ENCODE measurements at regions not wholly inside any gene's neighbourhood (a gene's known extent, or its start where the extent isn't known, plus 50 kb on each side); places are given as distances from the start of the nearest gene placed in this dataset.

GRCh38 chr2:41870265-41870585, 177.6 kb upstream of the PKDCC start:
- DNase-seq = no peak

GRCh38 chr2:41871080-41871479, 176.7 kb upstream of the PKDCC start:
- DNase-seq = no peak

GRCh38 chr2:41872646-41873045, 175.2 kb upstream of the PKDCC start:
- no peak for DNase-seq

GRCh38 chr2:41873102-41874031, 174.5 kb upstream of the PKDCC start:
- DNase-seq = no peak

DNA sequence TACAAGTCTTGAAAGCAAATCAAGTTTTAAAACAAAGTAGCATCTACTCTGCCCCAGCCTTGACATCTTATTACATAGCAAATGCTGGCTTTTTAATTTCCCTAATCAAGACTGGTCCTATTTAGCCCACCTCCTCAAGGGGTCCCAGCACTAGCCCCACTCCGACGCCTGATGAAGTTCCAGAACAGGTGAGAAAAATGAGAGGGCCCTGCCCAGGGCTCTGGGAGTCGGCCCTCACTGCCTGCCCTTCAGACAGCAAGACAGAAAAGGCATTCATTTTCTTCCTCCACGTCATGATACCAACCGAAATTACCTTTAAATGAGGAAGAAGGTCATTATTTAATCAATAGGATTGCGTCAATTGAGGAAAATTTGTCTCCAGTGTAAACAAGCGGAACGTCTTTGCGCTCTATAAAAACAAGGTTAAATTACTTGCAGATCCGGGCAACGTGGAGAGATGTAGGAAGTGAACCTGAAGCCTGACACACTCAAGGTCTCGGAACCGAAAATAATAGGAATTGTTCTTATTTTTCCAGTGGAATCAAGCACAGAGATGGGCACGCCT, 170.6 kb upstream of the PKDCC start:
- no peak for DNase-seq

DNA sequence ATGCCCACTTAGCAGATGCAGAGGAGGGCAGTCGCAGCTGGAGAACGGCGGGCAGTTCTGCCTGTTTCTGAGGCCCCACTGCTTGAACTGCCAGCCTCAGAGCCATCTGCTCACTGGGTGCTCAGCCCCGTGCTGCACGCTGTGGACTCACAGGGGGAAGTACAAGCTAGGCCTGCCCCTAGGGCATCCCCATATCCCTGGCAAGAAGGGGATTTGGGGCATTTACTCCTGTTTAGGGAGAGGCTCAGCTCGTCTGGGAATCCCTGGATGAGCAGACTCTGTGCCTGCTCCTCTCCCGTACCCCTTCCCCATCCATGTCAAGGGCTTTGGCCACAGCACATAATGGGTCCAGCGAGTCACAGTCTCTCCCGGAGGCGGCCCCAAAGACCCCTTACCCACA, 169.8 kb upstream of the PKDCC start:
- no peak for DNase-seq

DNA sequence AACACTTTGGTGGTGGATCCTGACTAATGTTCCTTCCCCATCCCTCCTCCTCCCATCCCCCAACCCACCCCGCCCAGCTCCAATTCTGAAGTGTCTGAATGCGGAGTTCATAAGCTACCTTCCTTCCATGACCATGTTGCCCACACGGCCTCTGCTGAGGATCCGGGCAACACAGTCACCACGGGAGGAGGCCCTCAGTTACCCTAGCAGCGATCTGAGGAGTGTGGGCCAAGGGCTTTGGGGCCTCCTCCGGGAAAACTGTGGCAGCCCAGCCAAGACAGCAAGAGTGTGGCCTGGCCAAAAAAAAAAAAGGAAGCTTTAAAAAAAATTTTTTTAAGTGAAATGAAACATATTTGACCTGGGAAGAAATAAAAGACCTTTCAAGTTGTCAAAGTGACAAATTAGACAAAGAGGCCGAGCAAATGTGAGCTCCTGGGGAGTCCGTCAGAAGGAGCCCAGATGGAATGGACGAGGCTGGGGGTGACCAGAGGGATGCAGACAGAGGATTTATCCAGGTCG, 169.0 kb upstream of the PKDCC start:
- DNase-seq = no peak

DNA sequence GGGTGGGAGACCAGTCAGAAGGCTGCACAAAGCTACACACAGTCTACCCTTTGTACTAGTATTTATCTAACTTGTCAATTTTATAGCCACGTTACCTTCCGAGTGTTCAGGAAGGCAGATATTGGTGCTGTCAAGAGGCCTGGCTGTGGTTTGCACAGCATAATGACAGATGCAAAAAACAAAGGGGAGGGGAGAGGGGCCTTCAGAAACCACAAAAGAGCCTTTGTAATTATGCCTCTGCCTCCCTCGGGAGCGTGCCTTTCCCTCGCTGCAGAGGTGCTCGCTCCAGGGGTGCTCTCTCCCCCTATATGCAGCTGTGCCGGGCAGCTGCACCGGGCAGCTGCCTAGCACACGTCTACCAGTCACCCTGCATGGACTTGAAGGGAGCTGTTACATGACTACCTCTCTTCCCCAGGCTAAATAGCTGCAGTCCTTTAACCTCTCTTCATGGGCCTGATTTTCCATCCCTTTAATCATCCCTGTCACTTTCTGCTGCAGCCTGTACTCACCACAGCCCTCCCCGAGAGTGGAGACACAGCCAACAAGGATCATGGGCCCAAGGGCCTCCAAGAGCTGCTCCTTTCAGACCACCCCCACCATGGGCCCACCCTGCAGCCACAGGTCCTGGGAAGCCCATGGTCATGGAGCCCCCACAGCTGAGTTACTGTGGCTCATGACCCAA, 168.4 kb upstream of the PKDCC start:
- DNase-seq = no peak

- no peak for DNase-seq
Measured at GRCh38 chr2:41880561-41881243, 167.1 kb upstream of the PKDCC start.

- no peak for DNase-seq
Measured at GRCh38 chr2:41881249-41881648, 166.6 kb upstream of the PKDCC start.

- DNase-seq = no peak
Measured at GRCh38 chr2:41884718-41885117, 163.1 kb upstream of the PKDCC start.

DNA sequence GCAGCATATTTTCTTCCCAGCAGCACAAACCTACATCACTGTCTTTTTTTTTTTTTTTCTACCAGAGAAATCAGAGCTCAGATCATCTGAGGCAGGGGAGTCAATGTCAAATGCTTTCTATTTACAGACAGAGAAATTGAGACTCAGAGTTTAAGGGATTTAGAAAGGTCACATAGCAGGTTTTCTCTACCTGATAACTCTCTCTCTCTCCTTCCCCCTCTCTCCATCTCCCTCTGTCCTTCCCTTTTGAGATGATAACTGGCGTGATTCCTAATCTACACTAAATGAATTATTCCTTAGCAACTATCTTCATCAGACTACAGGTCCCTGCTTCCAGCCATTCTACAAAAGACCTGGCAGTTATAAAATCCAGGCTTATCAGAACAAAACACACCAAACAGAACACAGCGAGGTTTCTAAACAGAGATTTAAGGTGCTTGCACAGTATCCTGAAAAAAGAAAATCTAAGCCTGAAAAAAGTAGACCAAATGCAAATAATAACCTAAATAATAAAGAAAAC, 161.6 kb upstream of the PKDCC start:
- no peak for DNase-seq

DNA sequence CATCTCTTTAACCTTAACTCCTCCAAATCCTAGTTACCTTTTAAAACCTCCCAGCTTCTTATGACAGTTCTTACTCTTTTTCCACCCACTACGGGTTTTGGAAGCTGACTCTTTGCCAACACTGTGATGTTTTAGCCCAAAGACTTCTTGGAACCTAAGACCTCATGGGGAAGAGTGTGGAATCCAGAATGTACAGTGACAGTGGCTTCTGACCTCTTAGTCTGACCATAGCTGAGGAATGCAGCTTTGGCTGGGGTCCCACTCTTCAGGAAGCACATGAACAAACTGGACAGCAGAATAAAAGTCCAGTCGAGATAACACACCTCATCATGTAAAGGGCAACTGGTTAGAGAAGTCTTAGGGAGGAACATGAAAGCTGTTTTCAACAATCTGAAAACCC, 161.1 kb upstream of the PKDCC start:
- no peak for DNase-seq

- no peak for DNase-seq
Measured at GRCh38 chr2:41890341-41890740, 157.5 kb upstream of the PKDCC start.

- DNase-seq = no peak
Measured at GRCh38 chr2:41892476-41892875, 155.3 kb upstream of the PKDCC start.

GRCh38 chr2:41894563-41895333, 153.1 kb upstream of the PKDCC start:
- DNase-seq = no peak

GRCh38 chr2:41895334-41895664, 152.5 kb upstream of the PKDCC start:
- DNase-seq = no peak

DNA sequence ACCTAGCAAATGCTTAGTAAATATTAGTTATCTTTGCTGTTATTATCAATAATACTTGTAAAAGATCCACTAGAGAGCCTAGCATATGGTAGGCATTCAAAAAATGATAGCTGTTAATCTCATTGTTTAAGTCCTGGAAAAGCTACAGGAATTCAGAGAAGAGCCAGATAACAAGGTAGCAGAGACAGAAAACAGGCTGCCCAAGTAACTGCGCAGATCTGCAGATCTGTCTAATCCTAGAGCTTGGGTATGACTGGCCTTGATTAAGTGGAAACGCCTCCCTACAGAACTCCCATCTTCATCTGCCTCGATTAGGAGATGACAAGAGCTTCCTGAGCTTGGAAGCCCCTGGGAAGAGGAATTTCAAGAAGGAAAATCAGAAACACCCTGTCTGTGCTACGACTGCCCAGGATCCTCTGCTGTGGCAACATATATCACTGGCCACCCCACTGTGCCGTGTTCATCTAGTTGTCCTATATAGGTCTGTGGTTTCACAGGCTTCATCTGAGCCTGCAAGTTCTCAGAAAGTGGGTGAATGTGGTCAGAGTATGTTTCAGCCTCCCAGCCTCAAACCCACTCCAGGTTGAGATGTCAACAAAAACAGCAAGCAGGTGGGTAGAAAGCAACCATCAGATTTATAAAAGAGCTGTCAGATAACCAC, 151.5 kb upstream of the PKDCC start:
- no peak for DNase-seq

DNA sequence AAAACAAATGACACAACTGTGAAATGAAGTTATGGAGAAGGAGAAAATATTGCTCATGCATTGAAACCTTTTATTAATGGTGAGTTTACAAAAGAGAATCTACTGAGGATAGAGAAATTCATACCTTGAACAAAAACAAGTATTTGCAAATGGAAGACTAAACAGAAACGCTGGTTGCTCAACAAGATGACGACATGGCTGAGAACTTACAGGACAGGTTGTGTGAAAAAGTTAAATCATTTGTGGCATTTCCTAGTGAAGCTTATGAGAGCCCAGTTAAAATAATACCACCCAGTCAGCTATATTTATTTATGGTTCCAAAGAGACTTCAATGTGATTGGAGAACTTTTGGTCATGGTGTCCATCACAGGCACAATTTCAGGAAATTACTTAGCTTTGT, 148.6 kb upstream of the PKDCC start:
- no peak for DNase-seq

- no peak for DNase-seq
Measured at GRCh38 chr2:41900101-41900577, 147.7 kb upstream of the PKDCC start.

DNA sequence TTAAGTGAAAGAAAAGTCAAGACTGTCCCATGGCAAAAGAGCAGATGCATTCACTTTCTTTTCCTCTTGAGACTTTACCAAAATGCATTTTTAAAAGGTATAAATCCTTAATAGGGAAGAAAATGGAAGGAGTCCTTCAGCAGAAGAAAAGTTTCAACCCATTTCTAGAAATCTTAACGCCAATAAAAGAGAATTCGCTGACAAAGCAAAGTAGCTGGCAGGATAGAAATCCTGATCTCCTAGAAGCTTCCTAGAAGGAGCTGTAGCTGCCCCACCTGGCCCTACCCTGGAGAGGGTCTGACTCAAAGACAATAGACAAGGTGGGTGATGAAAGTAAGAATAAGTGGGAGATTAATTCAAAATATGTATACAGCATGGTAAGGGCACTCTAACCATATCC, 144.9 kb upstream of the PKDCC start:
- DNase-seq = no peak

Measured in stimulated activated naive CD4-positive, alpha-beta T cell (primary cell).